ENCODE measurements at regions not wholly inside any gene's neighbourhood (a gene's known extent, or its start where the extent isn't known, plus 50 kb on each side); places are given as distances from the start of the nearest gene placed in this dataset.

DNA sequence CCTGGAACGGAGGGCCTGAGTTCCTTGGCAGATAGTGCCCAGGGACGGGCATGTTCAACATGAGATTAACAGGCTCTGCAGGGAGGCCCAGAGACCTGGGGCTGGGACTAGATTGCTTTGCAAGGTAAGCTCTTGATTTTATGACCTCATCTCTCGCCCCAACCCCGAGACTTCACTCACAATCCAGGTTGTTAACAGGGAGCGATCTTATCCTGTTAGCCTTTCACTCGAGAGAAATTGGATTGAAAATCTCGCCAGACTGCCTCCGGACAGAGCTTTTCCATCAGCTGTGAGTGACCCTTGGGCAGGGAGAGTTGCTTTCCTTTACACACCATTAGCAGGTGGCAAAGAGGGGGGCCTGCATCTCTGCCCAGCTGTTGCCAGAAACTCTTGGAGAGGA lies 521.7 kb upstream of the EEF2KMT start:
- no peak for ATAC-seq
- no peaks in the 10 kb centered on the region for H3K9me3 Mint-ChIP-seq

GRCh38 chr16:5616841-5617240 lies 519.2 kb upstream of the EEF2KMT start:
- peak overlapping the region in 1 of 2 donors; percentile 38 for H3K27ac Mint-ChIP-seq
- H3K4me1 Mint-ChIP-seq, result peaks cover 8% of the 10 kb centered on the region
- peaks cover 6 to 10% of the 10 kb centered on the region in 2 donors for H3K9me3 Mint-ChIP-seq
- DNase-seq, result no peak
- H3K27me3 Mint-ChIP-seq, result peaks cover 48% of the 10 kb centered on the region
- H3K4me3 Mint-ChIP-seq, result no peak overlapping the region
- no peak for ATAC-seq

More for the DNA sequence above, 521.7 kb upstream of the EEF2KMT start:
- Mint-ChIP-seq H3K27me3 (peaks cover 47% of the 10 kb centered on the region), H3K27ac (no peak overlapping the region), H3K4me3 (no peak overlapping the region), H3K4me1 (peaks cover 8% of the 10 kb centered on the region)
- DNase-seq, result no peak

DNA sequence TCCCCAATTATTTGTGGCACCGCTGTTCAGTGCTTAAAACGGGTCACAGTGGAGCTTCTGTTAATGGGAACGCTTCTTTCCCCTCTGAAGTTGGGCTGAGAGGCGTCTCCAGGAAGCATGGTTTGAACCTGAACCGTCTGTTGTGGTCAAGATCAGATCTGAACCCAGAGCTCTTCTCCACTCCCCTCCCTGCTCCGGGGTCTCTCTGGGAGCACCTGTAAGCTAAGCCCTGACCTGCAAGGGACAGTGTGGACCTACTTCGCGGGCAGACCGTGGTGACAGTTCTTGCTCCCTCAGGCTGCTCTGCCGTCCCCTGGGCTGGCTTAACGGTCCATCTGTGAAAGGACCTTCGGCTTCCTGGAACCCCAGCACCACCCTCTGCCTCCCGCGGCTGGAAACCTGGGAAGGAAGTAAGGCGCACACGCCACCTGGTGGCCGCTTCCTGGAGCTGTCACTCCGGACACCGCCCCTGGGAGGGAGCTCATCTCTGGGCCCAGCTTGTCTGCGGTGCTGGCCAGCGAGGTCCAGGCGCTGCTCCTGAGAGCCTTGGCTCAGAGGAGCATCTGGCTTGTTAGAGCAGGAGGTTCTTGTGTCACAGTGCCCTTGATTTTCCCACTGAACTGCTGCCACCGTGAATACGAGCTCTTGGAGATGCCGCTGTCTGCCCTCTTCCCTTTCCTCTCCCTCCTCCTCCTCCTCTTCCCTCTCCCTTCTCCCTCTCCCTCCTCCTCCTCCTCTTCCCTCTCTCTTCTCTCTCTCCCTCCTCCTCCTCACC lies 518.5 kb upstream of the EEF2KMT start:
- ATAC-seq, result peak; percentile 66
- Mint-ChIP-seq H3K27me3 (peaks cover 48% of the 10 kb centered on the region), H3K4me1 (peaks cover 8% of the 10 kb centered on the region), H3K9me3 (peaks cover 6 to 12% of the 10 kb centered on the region in 2 donors), H3K4me3 (peak overlapping the region in 1 of 2 donors; percentile 45), H3K27ac (no peak overlapping the region)
- DNase-seq, result peak; percentile 30 to 33

DNA sequence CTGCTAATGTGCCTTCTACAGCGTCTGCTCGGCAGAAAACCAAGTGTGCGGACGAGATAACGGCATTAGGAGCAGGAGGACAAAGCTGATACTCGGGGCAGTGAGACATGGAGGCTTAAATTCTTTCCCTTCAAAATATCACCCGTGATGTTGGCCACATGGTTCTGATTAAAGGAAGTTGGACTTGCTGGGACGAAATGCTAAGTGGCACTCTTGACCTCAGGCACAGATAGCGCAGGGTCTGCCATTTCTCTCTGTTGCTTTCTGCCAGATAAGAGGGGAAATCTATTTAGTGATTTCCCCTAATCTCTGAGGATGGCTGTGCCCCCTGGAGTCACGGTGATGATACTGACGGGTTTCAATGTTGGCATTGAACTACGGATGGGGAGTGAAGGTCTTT lies 509.6 kb upstream of the EEF2KMT start:
- peaks cover 2 to 6% of the 10 kb centered on the region in 2 donors for H3K9me3 Mint-ChIP-seq
- H3K27me3 Mint-ChIP-seq, result no peaks in the 10 kb centered on the region
- ATAC-seq (no peak), DNase-seq (no peak)
- no peaks in the 10 kb centered on the region for H3K4me1 Mint-ChIP-seq
- H3K27ac Mint-ChIP-seq, result no peak overlapping the region
- H3K4me3 Mint-ChIP-seq, result no peak overlapping the region

DNA sequence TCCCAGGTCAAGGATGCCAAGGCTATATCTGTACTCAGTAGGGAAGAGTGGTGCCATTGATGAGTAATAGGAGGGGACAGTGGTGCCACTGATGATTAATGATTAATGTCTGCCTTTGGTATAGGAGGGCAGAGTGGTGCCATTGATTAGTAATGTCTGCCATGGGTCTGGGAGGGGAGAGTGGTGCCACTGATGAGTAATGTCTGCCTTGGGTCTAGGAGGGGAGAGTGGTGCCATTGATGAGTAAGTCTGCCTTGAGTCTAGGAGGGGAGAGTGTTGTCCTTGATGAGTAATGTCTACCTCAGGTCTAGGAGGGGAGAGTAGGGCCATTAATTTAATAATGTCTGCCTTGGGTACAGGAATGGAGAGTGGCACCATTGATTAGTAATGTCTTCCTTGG lies 507.8 kb upstream of the EEF2KMT start:
- Mint-ChIP-seq H3K4me1 (no peaks in the 10 kb centered on the region), H3K27me3 (no peaks in the 10 kb centered on the region), H3K9me3 (peaks cover 0 to 18% of the 10 kb centered on the region in 2 donors), H3K27ac (no peak overlapping the region), H3K4me3 (no peak overlapping the region)
- ATAC-seq (no peak), DNase-seq (no peak)

GRCh38 chr16:5604770-5605169 lies 507.2 kb upstream of the EEF2KMT start:
- no peak overlapping the region for H3K27ac Mint-ChIP-seq
- H3K27me3 Mint-ChIP-seq, result no peaks in the 10 kb centered on the region
- DNase-seq (no peak), ATAC-seq (no peak)
- H3K4me3 Mint-ChIP-seq, result no peak overlapping the region
- no peaks in the 10 kb centered on the region for H3K4me1 Mint-ChIP-seq
- H3K9me3 Mint-ChIP-seq, result peaks cover 0 to 18% of the 10 kb centered on the region in 2 donors

DNA sequence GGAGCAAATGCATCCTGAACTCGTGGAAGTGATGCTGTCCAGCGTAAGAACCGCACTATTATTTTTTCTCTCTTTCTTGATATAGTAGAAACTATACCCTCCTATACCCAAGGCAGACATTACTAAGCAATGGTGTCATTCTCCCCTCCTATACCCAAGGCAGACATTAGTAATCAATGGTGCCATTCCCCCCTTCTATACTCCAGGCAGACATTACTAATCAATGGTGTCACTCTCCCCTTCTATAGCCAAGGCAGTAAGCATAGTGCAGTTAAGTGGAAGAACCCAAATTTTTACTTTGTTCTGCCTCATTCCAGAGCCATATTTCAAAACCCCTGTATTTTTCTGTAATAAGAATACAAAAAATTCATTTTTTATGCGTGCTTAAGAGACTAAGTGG lies 506.2 kb upstream of the EEF2KMT start:
- H3K27ac Mint-ChIP-seq, result no peak overlapping the region
- H3K4me3 Mint-ChIP-seq, result no peak overlapping the region
- H3K27me3 Mint-ChIP-seq, result no peaks in the 10 kb centered on the region
- DNase-seq (no peak), ATAC-seq (no peak)
- H3K4me1 Mint-ChIP-seq, result no peaks in the 10 kb centered on the region
- H3K9me3 Mint-ChIP-seq, result peaks cover 0 to 18% of the 10 kb centered on the region in 2 donors

DNA sequence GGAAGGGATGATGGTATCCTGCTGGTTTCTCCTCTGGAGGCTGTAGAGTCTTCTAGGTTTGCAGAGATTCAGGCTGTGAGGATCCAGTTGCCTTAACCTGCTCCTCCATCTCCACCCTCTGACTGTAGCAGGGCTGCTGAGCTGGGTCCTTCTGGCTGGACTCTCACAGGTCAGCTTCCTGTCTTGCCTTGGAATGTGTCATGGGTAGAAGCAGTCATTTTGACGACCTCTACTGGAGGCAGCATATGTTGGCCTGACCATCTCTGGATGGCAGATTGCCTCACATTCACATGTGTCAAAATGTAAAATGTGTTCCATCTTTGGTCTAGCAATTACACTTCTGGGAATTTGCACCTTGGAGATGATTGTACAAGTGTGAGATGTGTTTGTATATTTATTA lies 504.4 kb upstream of the EEF2KMT start:
- DNase-seq (no peak), ATAC-seq (no peak)
- no peaks in the 10 kb centered on the region for H3K4me1 Mint-ChIP-seq
- peaks cover 0 to 18% of the 10 kb centered on the region in 2 donors for H3K9me3 Mint-ChIP-seq
- H3K27me3 Mint-ChIP-seq, result no peaks in the 10 kb centered on the region
- H3K4me3 Mint-ChIP-seq, result no peak overlapping the region
- H3K27ac Mint-ChIP-seq, result no peak overlapping the region

GRCh38 chr16:5598793-5599192 lies 501.2 kb upstream of the EEF2KMT start:
- peaks cover 0 to 18% of the 10 kb centered on the region in 2 donors for H3K9me3 Mint-ChIP-seq
- H3K27ac Mint-ChIP-seq, result no peak overlapping the region
- no peak for DNase-seq

DNA sequence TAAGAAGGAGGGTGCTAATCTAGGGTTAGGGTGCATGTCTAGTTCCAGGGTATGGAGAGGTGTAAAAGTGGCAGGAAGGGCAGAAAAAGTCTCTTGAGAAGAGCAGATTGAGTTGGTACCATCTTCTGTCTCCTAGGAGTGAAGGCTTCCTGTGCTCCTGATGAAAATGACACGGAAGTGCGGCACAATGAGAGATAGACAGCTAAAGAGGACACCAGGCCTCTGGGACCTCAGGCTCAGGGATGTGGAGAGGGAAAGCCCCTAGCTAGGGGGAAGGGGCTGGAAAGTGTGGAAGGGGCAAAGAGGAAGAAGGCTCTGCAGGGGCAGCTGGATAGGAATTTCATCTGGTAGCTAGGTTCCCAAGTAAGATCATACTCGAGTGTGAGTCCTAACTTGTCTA lies 498.3 kb upstream of the EEF2KMT start:
- no peak for DNase-seq
- Mint-ChIP-seq H3K9me3 (peaks cover 0 to 5% of the 10 kb centered on the region in 2 donors), H3K4me1 (no peaks in the 10 kb centered on the region), H3K27me3 (no peaks in the 10 kb centered on the region), H3K4me3 (no peak overlapping the region), H3K27ac (no peak overlapping the region)
- no peak for ATAC-seq

More at GRCh38 chr16:5598793-5599192, 501.2 kb upstream of the EEF2KMT start:
- no peaks in the 10 kb centered on the region for H3K27me3 Mint-ChIP-seq
- ATAC-seq, result no peak
- H3K4me1 Mint-ChIP-seq, result no peaks in the 10 kb centered on the region
- H3K4me3 Mint-ChIP-seq, result no peak overlapping the region

DNA sequence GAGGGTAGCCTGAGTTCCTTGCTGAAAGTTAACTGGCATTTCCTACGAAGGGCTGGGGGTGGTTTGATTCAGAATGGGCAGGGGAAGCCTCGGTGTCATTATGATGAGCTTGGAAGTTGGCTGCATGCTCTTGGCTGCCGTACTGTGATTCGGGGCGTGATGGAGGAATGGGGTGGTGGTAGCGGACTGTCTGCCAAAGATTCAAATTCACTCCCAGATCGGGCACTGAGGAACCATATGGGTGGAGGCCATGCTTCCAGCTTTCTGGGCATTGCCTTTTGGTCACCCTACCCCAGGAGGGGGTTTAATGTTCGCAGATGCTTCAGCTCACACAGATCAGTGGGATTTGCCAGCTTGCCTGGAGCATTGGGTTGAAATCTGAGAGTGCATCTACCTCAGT lies 492.8 kb upstream of the EEF2KMT start:
- no peaks in the 10 kb centered on the region for H3K4me1 Mint-ChIP-seq
- DNase-seq, result no peak
- ATAC-seq, result no peak
- H3K27me3 Mint-ChIP-seq, result no peaks in the 10 kb centered on the region
- no peak overlapping the region for H3K4me3 Mint-ChIP-seq
- no peaks in the 10 kb centered on the region for H3K9me3 Mint-ChIP-seq
- no peak overlapping the region for H3K27ac Mint-ChIP-seq

GRCh38 chr16:5589812-5590373 lies 492.3 kb upstream of the EEF2KMT start:
- H3K4me3 Mint-ChIP-seq, result no peak overlapping the region
- H3K4me1 Mint-ChIP-seq, result no peaks in the 10 kb centered on the region
- H3K27ac Mint-ChIP-seq, result no peak overlapping the region
- ATAC-seq (no peak), DNase-seq (no peak)
- H3K27me3 Mint-ChIP-seq, result no peaks in the 10 kb centered on the region
- no peaks in the 10 kb centered on the region for H3K9me3 Mint-ChIP-seq

- no peaks in the 10 kb centered on the region for H3K4me1 Mint-ChIP-seq
- no peaks in the 10 kb centered on the region for H3K27me3 Mint-ChIP-seq
- DNase-seq (no peak), ATAC-seq (no peak)
- no peak overlapping the region for H3K27ac Mint-ChIP-seq
- peaks cover 0 to 6% of the 10 kb centered on the region in 2 donors for H3K9me3 Mint-ChIP-seq
- no peak overlapping the region for H3K4me3 Mint-ChIP-seq
These were observed 486.5 kb upstream of the EEF2KMT start for GRCh38 chr16:5584109-5584508.

- Mint-ChIP-seq H3K27ac (no peak overlapping the region), H3K4me1 (no peaks in the 10 kb centered on the region), H3K9me3 (peaks cover 0 to 8% of the 10 kb centered on the region in 2 donors), H3K27me3 (no peaks in the 10 kb centered on the region), H3K4me3 (no peak overlapping the region)
- DNase-seq (no peak), ATAC-seq (no peak)
These were observed 484.9 kb upstream of the EEF2KMT start for GRCh38 chr16:5582529-5582928.

- Mint-ChIP-seq H3K9me3 (peaks cover 0 to 8% of the 10 kb centered on the region in 2 donors), H3K4me3 (no peak overlapping the region), H3K27ac (no peak overlapping the region), H3K27me3 (no peaks in the 10 kb centered on the region), H3K4me1 (no peaks in the 10 kb centered on the region)
- DNase-seq (no peak), ATAC-seq (no peak)
These were observed 484.3 kb upstream of the EEF2KMT start for GRCh38 chr16:5581908-5582307.

GRCh38 chr16:5581428-5581827 lies 483.8 kb upstream of the EEF2KMT start:
- no peaks in the 10 kb centered on the region for H3K4me1 Mint-ChIP-seq
- H3K9me3 Mint-ChIP-seq, result peaks cover 0 to 8% of the 10 kb centered on the region in 2 donors
- no peak for DNase-seq
- ATAC-seq, result no peak
- no peak overlapping the region for H3K27ac Mint-ChIP-seq
- no peaks in the 10 kb centered on the region for H3K27me3 Mint-ChIP-seq
- H3K4me3 Mint-ChIP-seq, result no peak overlapping the region
